DMS153 treated with DMSO at 0.1 percent for 48 hours (cell line): ENCODE measurements at regions not wholly inside any gene's neighbourhood (a gene's known extent, or its start where the extent isn't known, plus 50 kb on each side); places are given as distances from the start of the nearest gene placed in this dataset.

Source experiments
- DNase-seq: peaks from one replicate; lab custom pipeline; 2025; ENCODE audit not compliant: unreplicated experiment; lab: John Stamatoyannopoulos, UW

DNA sequence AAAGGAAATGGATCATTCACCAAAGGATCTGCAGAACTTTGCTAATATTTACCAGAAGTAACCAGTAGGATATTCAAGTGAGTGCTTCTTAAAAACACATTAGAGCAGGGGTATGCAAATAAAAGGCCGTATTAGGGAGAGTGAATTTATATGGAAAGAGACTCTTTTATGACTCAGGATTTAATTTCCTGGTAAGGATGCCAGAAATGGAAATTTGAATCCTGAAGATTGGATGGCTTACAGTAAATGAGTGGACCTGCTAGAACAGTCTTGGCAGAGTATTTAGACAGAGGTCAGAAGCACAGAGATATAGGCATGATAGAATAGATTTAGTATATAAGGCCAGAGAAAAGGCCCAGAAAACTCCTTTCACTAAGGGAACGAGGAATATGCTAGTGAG is 201.6 kb downstream of the SLITRK5 start:
- DNase-seq, result no peak

GRCh38 chr13:87877477-87877876 is 206.3 kb downstream of the SLITRK5 start:
- no peak for DNase-seq

DNA sequence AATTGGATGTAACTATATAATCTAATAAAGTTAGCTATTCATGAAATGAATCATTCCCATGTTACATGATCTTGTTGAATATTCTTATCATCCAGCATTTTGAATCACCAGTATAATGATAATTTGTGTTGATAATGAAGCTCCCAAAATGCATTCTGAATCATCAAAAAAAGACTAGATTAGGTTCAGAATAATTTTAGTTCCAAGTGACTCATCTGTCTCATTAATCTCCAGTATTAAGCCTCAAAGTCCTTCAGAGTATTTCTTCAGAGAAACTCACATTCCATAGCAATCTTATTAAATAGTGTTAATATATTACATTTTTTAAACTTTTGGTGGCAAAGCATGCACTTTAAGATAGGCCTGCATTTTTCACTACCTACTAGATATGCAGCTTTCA is 207.5 kb downstream of the SLITRK5 start:
- no peak for DNase-seq

- no peak for DNase-seq
Observed at GRCh38 chr13:87884884-87885283, 213.7 kb downstream of the SLITRK5 start.

DNA sequence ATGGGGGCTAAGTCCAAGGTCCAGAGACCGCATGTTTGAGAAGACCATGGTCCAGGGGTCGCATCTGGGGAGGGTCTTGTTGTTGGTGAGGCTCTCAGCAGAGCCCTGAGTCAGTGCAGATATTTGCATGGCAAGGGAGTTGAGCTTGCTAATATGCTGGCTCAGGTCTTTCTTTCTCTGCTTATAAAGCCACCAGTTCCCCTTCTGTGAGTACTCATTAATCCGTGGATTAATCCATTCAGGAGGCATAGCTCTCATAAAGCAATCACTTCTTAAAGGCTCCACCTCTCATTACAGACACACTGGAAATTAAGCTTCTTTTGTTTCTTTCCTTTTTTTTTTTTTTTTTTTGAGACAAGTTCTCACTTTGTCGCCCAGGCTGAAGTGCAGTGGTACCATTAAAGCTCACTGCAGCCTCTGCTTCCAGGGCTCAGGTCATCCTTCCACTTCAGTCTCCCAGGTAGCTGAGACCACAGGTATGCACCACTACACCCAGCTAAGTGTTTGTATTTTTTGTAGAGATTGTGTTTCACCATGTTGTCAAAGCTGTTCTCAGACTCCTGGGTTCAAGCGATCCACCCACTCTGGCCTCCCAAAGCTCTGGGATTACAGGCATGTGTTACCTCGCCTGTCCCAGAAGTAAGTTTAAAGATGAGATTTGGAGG is 216.4 kb downstream of the SLITRK5 start:
- DNase-seq, result no peak

- peak; percentile 39 for DNase-seq
Observed at GRCh38 chr13:87889254-87889653, 218.1 kb downstream of the SLITRK5 start.

DNA sequence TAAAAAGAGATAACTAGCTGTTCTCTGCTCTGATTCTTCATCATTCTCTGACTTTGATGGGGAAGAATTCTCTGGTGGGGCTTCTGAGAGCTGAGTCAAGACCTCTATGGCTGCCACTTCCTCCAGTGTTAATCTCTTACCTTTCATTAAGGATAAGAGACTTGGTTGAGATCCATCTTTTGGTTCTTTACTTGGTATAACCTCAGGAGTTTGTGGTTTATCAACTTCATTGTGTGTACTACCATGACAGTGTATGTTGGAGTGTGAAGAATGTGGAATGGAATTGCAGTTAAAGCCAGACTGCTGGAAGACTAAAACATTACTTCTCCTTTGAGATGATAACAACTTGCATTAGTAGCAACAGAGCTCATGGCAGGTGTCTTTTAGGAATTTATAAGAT is 222.0 kb downstream of the SLITRK5 start:
- no peak for DNase-seq

DNA sequence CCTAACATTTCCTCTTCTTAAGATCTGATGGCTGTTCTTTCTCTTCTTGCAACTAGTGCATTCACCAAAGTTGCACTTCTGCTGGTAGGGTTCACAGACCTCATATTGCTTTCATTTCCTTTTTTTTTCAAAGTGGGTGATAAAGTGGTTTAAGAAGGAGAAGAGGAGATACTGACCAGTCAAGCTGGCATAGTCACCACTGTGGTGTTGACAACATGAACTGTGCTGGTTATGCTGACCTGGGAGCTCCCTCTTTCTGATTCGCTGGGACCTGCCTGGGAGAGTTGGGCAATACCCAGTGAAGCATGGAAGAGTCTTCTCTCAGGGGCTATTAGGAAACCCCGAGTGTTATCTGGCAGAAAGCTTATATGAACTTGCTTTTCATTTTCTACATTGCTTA is 222.9 kb downstream of the SLITRK5 start:
- DNase-seq, result no peak

GRCh38 chr13:87903553-87903952 is 232.4 kb downstream of the SLITRK5 start:
- DNase-seq, result no peak

DNA sequence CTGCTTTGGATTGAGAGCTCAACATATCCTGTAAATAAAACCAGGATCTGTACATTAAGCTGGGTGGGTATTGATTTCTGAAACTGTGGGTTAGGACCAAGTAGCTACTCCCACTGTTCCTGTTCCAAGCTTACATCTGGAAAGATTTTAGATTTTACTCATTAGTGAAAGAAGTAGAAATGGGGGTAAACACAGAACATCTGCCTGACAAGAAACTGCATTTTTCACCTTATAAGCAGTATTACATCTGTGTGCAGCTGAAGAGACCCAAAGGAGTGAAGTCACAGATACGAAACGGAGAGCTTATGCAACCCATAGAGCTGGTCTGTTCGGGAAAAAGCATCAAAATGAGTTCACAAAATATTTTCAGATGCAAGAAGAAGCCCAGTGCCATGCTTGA is 235.2 kb downstream of the SLITRK5 start:
- no peak for DNase-seq

DNA sequence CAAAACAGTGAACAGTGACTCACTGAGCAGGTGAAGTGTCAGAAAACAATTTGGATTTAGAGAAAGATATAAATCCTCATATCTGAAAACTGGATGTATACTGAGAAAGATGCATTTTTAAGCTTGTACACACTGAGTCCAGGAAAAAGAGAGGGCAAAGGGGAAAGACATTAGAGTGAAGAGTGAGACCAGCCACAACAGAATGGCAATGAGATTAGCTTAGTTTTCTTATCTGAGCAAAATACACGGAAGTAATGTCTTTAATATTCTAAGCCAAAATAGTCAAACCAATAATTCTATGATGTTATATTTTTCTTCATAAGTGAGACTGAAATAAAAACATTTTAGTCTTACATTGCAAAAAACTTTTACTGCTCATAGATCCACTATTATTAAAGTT is 236.0 kb downstream of the SLITRK5 start:
- no peak for DNase-seq

DNA sequence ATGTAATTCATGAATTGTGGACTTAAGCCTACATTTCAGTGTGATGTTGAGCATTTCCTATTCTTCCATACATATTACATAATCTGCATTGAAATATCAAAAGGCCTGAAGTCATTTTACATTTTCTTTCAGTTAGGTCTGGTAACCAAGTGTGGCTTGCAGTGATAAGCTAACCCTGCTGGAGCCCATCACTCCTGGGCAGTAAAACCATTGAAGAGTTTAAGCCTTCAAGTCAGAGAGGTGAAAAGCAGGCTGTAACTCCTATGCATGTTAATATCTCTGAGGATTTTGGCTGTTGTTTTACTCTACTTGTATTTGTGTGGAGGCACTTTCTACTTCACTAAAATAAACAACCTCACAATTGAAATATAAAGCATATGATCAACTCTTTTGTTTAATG is 248.8 kb downstream of the SLITRK5 start:
- DNase-seq, result no peak

GRCh38 chr13:87923753-87924152 is 252.6 kb downstream of the SLITRK5 start:
- DNase-seq, result no peak

GRCh38 chr13:87925006-87925405 is 253.8 kb downstream of the SLITRK5 start:
- no peak for DNase-seq

DNA sequence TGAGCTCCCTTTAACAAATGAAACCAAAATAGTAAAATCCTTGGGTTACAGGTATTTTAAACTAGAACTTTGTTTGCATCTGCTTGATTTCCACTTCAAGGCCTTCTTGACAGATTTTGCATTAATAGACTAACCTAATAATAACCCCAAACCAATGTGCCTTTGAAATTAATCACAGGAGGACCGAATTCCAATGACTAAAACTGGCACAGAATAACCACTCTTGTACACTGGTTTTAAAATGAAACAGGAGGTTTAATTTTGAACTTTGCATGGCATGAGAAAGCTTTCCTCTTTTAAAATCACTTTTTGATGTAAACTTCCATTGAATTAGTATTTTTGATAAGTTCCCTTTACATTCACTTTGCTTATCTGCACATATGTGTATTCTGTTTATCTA is 269.6 kb downstream of the SLITRK5 start:
- no peak for DNase-seq

DNA sequence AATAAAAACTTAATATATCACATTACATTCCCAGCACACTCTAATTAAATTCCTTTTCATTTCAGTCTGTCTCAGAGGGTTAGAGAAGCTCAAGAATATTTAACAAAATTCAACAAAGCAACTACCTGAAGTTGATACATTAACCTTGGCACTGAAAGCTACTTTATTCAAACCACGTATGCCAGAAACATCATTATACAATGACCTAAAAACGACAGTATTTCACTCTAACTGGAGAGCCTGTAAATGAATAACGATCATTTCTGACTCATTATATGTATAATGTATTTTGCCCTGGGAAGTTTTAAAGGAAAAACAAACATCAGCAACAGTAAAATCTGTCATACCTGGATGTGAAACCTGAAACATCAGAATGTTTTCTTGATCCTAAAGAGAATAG is 270.1 kb downstream of the SLITRK5 start:
- DNase-seq, result no peak

DNA sequence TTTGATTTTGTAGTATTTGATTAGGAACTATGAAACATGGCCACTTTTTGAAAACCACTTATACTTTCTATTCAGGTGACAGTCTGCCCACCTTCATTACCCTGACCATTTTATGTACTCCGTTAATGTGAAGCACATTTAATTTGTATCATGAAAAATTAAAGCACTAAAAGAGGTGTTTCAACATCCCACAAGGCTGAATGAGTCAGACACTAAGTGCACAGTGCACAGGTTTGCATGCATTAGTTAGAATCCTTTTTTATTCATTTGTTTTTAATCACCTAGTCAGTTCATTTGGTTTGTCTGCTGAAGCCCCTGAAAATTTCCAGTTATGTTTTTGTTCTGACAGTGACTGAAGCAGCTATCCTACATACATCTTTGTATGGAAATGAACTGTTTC is 271.0 kb downstream of the SLITRK5 start:
- DNase-seq, result no peak

- no peak for DNase-seq
Observed at GRCh38 chr13:87944038-87944437, 272.9 kb downstream of the SLITRK5 start.

DNA sequence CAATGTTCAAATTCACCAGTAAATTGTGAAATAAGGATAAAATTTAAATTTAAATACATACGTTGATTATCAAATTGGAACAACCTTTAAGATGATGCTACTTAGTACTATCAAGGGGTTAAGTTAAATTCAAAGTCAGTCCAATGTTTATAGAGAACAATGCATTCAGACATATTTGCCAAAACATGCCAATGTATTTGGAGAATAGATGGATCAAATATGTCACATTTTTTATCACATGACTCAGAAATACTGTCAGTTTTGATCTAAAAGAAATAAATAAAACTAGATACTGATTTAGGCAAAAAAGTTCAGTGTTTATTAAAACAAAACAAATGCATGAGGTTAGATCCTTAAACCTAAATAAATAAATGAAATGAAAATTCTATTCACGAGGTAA is 281.2 kb downstream of the SLITRK5 start:
- DNase-seq, result no peak

GRCh38 chr13:87953381-87953780 is 282.2 kb downstream of the SLITRK5 start:
- DNase-seq, result no peak

DNA sequence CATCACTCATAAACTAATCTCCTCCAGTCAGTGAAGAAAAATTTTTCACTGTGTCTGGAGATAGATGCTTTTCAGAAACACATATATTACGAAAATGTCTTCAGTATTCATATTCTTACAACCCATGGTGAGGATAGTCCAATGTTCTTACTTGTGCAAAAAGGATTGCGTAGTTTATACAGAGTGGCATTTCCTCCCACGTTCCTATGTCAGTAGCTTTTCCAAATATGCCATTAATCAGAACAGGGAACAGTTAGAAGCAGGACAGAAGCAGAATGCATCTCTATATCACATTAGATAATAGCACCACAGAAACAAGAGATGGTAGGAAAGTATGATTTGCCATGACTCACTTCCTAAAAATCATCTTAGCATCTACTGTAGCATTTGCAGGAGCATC is 282.9 kb downstream of the SLITRK5 start:
- DNase-seq, result no peak

DNA sequence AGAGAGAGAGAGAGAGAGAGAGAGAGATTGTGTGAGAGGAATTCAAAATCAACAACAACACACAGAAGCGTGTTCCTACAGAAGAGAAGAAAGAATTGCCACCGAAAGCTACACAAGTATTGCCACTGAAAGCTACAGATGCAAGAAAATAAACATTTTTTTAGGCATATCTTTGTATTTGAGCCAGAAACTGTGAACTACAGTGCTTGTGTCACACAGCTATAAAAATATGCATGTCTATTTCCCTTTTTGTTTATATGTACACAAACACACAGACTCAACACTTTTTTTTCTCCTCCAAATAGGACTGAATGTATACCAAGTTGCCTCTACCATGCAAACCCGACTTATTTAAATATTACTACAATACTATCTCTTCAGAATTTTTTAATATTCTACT is 290.4 kb downstream of the SLITRK5 start:
- no peak for DNase-seq

DNA sequence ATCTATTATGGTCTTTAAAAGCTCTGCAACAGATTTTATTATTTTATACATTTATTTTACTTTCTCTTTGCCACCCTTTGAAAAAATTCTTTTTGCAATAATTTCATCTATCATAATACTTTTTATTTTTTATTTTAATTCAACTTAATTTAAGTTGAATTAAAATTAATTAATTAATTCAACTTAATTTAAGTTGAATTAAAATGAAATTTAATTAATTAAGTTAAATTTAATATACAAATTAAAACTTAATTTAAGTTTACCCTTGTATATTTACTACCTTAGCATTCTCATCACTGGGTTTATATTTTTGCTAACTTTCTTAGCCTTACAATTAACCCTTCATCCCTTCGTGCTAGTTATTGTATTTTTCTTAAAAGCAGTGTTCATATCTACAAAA is 301.4 kb downstream of the SLITRK5 start:
- no peak for DNase-seq

DNA sequence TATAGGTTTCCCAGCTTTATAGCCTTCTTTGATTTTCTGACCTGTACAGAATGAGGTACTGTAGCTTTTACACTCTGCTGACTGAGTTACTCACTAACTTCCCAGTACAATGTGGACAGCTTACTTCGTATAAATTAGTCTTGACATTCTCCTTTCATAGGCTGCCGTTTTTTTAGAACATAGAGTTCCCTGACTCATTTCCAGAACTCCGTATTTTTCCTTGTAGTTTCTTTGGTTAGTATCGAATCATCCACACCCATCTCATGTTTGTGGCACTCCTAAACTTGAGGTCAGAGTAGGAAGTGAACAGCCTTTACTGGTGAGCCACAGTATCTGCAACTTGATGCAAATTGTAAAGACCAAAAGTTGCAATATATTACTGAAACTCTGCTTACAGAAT is 303.9 kb downstream of the SLITRK5 start:
- no peak for DNase-seq
